NCI-H526 (cell line): ENCODE measurements at regions not wholly inside any gene's neighbourhood (a gene's known extent, or its start where the extent isn't known, plus 50 kb on each side); places are given as distances from the start of the nearest gene placed in this dataset.
A peak's percentile ranks its signal among the peaks of the same experiment; 100 is the strongest.
"Not testable (repeated sequence)": the region's sequence is repeated elsewhere in the genome, so short reads cannot be mapped to it uniquely, and the experiment has no call there.

Experiments used
- DNase-seq, 2 experiments: peaks; one replicate each; lab custom pipeline; 2025; lab: John Stamatoyannopoulos, UW

DNA sequence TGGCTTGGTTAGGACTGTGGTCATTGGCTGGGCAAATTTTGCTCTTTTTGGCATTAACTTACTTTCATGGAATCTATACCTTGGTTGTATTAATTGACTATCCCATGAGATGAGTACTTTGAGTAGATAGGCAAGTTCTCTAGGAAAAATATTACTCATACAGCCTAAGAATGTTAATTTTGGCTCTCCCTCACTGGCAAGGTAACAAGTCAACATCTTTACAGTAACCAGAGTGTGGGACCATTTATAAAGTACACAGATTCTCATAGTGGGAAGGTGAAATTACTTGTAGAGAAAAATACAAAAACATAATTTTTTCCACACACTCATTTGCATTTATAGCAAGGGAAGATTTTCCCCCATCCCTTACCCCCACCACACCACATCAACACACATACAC is 154.6 kb upstream of the ZNF608 start:
- no peak for DNase-seq

DNA sequence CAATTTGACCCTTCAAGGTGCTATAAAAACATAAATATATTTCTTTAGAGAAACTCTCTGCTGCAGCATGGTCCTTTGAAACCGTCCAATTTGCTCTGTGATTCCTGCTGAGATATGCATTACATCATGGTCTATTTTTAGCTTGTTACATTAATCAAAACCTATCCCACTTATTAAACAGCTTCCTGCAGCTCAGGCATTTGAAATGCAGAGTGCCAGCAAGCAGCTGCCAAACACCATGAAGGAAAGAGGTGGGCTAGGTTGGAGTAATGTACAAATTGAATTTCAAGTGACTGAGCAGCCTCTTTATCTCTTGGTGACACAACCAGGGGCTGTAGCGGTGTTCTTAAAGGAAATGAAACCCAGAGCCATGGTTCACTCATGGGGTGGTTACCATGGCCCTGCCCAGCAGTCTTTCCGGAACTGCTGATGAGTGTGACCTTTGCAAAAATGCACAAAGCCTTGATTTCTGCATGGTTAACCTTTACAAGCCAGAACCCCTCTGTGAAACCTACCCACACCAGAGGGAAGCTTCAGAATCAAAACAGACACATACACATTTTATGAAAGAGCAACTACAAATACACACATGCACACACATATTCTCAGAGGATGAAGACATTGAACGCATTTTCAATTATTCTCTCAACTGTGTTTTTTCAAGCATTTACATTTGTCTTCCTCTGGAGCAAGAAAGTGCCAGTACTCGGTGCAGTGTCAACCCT is 155.8 kb upstream of the ZNF608 start:
- no peak for DNase-seq

DNA sequence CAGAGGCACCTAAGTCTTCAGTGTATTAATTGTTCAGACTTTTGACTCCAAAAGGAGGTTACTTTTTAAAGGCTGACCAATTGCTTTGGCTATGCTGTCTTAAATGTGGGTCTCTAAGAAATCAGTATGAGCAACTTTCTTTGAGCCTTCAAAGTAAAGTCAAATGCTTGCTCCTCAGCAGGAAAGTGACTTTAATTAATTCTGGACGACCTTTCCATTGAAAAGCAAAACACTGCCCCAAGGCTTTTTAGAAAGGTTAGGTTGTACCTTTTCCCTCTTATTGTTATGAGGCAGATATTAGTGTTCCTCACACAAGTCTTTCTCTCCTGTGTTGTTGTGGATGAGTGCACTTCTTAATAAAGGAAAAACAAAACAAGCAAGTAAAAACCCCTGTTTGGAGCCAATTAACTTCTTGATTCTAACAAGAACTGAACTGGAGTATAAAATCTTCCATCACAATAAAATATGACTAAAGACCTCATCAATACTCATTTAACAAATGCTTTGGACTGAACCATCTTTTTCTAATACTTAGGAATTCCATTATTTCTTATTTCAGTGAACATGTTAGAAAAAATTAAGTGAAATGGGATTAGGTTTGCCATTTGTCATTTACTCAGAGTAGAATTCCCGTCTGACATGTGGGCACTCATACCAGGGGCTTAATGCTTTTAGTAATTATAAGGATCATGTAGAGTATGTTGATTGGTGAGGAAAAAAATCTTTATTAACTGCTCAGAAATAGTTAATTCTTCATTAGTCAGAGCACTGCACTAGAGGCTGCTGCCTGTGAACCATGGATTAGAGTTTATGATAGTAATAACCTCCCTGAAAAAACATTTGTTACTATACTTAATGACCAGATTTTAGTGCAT is 159.1 kb upstream of the ZNF608 start:
- no peak for DNase-seq

DNA sequence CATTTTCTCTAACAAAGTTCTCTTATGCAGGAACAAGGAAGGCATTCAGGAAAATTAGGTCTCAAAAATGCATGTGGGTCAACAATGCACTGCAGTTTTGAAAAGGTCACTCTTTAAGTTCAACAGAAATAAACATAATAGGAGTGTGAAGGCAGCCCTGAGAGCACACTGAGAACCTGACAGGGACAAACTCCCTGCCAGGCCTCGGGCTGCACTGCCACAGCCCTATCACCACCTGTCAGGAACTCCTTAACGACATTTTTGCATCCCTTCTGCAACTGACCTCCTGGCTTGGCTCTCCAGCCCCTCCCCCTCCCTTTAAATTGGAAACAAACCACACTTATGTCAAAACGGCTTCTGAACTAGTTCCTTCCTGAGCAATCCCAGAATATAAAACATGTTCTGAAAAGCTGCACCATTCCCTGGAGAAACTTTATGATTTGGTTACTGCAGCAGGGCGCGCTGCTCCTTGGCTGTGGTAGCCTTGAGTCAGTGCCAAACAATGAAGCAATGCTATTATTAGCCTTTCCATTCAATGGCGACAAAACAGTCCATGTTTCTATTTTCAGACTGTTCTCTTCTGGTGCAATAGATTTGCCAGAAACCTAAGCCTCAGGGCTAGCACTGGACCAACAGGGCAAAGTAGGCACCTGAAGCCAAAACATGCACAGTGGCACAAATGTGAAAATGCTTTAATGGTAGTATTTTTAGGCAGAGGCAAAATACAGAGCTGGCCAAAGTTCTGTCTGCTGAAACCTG is 160.1 kb upstream of the ZNF608 start:
- peak in 1 of 2 experiments; percentile 54 for DNase-seq

DNA sequence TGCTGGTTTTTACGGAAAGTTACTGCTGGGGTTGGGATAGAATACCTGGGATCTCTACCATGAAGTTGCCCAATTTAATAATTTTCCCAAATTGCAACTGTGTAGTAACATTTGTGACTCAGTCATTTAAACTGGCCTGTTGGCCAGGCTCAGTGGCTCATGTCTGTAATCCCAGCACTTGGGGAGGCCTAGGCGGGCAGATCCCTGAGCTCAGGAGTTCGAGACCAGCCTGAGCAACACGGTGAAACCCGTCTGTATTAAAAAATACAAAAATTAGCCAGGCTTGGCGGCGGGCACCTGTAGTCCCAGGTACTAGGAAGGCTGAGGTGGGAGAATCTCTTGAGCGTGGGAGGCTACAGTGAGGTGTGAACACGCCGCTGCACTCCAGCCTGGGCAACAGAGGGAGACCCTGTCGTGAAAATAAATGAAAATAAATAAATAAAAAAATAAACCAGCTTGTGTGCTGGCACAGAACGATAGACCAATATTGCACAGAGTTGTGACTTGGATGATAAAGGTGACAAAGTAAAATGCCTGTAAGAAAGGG is 160.7 kb upstream of the ZNF608 start:
- no peak for DNase-seq

DNA sequence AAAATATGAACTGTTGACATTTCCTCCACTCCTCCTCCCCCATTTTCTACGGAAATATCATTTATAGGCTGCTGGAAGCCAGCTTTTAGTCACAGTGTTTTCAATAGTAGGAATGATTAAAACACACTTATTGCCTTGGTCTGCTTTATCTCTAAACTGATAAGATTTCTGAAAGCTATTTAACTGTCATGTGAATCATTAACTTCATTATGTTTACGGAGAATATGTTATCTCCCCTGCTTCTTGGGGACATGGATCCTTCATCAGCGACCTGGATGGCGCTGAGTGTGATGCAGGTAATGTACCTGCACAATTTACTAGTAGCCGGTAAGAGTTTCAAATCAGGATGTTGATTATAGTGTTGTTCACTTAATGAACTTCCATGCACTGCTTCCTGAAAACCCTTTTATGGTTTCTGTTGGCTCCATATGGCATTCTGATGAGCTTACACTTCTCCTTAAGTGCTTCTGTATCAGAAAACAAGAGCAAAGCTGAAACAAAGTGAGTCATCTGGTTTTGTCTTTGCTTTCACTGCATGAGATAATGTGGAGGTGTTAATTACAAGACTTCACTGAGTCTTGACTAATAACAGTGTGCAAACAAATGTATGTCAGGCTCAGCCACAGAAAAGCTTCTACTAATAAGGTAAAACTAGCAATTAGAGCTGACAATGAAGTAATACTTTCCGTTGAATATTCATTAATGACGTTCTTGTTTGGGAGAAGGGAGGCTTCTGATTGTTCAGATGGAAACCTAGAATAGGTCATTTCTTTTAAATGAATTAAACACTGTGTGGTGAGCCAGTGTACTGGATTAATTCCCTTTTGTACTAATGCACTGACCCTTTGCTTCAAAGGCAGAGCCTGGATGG is 162.4 kb upstream of the ZNF608 start:
- no peak for DNase-seq

DNA sequence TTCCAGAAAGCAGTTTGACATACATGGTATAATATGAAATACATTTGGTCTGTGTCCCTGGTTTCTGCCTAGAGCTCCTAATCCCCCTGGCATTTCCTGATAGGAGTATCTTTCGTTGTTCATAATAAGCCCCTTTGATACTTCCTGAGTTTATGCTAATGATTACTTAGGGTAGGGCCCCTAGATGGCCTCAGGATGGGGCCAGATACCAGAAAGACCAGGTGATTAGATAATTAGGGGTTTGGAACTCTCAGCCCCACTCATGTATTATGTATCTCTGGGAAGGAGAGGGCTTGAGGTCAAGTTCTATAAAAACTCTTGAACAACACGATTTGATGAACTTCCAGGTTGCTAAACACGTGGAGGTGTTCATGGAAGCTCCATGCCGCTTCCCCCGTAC is 163.3 kb upstream of the ZNF608 start:
- no peak for DNase-seq

DNA sequence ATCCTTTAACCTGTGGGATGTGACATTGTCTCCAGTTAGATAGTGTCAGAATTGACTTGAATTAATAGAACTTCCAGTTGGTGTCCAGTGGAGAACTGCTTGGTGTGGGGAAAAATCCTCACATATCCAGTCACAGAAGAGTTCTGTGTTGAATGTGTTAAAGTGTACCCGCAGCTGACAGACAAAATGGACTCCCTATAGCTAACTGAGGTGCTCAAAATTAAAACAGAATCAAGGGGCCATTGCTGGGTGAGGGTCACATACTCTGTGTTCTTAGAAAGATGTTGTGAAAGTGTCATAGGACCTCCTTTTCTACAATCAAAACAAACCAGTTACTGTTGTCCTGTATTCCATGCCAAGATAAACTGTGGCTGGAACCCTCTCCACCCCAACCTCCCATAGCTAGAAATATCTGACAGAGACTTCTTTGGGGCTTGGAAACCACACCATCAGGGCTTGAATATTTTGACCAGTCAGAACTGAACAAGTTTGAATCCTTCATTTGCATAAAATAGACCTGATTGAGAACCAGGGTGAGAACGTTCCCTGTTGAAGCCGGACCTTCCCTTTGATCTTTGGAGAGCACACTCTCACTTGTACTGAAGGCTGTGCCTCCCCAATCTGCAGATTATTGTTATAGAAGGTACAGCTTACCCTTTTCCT is 164.0 kb upstream of the ZNF608 start:
- DNase-seq: no peak

DNA sequence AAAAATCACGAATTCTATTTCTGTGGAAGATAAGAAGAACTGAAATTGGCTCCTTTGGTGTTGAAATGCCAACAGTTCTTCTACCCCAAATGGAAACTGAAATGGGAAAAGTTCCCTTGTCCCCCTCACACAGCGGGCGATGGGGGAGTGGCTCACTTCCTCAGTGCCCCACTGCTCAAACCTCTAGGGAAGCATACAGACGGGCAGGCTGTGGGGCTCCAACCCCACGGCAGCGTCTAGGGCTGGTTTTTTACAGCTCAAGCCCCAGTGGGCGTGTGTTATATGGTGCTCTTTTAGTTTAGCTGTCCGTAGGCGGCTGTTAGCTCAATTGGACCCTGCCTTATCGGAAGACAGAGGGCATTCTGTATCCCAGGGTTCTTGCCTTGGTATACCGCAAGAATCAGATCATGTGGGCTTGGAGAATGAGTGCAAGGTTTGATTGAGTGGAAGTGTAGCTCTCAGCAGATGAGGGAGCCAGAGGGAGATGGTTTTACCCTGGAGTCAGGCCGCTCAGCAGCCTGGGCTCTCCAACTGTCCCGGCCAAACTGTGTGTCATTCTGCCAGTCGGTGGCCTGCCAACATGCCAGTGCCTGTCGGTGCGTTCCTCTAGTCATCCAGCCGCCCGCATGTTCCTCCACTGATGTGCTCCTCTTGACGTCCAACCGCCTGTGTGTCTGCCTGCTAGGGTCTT is 166.3 kb upstream of the ZNF608 start:
- DNase-seq: no peak

DNA sequence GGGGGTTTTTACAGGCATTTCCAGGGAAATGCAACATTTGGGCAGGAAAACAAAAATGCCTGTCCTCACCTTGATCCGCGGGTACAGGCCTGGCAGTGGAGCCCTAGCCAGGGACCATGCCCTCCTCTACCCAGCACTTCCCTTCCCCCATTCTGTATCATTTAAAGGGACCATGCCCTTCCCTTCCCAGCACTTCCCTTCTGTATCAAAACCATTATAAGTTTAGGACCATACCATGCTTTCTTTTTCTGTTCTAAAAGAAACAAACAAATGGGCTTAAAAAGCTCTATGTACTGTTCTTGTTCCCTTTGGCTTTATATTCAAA is 166.9 kb upstream of the ZNF608 start:
- no peak for DNase-seq

DNA sequence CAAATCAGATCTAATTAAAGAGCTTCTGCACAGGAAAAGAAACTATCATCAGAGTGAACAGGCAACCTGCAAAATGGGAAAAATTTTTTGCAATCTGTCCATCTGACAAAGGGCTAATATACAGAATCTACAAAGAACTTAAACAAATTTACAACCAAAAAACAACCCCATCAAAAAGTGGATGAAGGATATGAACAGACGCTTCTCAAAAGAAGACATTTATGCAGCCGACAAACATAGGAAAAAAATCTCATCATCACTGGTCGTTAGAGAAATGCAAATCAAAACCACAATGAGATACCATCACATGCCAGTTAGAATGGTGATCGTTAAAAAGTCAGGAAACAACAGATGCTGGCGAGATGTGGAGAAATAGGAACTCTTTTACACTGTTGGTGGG is 169.9 kb upstream of the ZNF608 start:
- DNase-seq: not testable (repeated sequence)

DNA sequence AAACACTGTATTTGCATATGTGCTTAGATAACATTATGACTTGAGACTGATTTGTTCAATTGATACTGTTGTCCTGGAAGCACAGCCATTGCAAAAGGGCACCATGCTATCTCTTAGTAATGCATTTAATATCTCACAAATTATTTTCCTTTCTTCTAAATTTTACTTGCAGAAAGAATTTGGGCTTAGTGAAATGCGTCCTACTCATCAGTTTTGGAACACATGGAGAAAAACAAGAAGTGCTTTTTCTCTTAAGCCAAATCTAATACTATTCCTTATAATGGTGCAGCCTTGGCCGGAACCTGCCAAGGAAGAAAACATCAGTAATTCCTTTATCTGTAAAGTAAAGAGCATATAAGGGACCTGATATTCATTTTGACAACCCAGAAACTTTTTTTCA is 172.2 kb upstream of the ZNF608 start:
- DNase-seq: no peak

DNA sequence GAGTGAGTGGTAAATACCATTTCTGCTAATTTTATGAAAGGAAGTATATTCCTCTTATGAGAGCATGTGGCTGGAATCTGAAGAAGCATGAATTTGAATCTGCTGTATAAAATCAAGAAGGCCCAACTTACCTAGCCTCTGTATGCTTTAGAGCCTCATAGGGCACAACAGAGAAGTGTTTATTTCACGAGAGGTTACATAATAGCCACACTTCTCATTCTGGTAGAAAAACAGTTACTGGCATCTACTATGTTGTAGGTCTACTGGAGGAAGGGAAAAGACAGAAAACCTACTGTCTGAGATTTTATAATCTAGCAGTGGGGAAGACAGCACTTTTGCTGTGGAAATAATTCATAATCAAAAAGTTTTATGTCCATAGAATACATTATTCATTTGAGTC is 172.6 kb upstream of the ZNF608 start:
- DNase-seq: no peak

DNA sequence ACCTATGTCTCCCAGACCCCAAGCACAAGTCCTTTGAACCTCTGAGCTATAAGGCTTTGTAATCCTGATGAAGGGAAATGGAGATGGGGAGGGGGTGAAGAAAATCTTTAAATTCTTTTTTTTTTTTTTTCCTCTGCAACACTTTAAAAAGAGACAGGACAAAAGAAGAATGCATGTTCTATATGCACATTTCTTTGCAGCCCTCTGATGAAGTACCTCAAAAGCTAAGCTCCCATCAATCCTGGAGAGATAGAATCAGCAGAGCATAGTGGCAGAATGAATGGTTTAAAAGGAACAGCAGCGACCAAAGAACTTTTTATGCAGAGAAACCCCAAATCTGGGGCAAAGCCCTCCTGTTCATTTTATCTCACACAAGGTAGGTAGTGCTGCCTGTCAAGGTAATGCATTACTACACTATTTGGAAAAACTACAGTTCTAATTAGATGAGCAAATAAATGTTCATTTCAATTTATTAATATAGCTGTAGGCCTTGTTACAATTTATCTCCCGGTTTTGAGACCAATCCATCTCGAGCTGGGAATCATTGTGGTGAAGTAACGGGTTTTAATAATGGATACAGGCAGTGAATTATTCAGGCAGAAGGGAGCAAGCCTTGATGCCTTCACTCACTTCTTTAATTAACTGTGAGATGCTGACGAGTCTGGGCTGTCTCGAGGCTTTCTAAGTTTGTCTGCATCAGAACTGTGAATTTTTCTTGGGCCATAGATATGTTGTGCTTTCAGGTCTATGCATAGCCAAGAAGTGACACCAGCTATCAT is 173.5 kb upstream of the ZNF608 start:
- no peak for DNase-seq

DNA sequence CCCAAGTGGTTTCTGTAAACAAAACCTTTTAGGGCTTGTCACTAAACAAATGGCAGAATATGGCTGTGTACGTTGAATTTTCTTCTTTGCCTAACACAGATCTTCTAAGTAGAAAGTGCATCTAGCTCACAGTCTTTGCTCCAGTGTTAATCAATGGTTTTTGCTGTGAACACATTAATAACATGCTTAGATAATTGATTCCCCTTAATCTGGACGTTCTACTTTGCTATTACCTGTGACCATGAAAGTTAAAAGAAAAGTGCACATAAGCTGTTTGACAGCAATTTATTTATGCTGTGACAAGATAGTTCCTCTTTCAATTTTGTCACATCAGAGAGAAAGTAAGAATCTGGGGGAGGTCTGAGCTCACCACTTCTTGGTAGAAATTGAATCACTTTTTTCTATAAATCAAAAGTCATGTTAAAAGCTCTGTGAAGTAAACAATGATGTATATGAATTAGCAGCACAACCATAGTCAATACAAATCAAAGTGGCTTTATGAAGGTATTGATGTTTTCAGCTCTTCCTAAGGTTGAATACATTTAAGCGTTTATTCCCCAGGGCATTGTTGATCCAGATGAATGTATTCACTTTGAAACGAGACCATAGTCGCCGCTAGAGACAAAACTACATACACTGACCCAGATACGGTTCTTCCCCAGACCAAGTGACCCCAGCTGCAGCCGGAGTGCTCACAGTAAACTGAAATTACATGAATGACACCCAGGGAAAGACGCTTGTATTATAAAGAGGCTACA is 174.6 kb upstream of the ZNF608 start:
- DNase-seq: no peak

DNA sequence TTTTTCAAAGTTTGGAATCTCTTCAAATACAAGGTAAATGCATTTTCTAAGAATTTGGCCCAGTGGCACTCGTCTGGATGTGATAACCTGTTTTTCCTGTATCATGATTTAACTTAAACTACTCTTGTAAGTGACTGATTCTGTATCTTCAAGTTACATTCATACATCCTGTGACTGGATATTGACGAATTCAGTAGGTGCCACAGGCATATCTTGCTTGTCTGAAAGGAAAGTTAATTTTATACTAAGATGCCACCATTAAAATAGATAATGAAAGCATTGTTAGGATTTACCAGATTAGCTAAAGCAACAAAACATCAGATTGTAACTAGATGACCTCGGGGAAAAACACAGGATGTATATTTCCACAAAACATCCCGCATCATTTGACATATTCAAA is 175.3 kb upstream of the ZNF608 start:
- no peak for DNase-seq

DNA sequence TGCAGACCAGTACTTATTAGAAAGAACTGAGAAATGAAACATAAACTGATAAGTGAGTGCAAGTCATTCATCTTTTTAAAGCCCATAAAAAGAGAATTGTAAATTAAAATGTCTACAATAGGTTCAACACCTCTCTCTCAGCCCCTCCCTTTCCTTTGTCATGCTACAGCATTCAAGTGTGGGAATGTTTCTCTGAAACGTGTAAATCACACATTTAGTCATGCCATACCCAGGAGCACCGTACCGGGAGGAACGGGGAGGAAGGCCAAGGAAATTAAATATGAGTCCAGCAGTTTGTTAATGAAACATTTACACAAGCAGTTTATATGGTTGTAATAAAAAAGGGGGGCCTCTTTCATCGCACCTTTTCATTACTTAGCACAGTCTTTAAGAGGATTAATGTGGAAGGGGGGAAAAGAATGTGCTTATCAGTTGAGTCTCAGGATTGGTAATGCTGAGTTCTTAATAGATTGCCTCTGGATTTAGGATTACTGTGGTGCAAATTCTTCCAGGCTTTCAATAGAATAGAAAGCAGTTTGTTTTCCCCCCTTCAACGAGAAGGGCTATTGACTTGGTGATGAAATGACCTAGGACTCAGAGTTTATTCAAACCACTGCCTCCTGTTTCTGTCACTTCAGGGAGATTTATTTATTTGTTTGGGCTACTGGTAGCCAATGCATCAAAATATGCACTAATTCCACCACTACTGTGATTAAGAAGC is 176.0 kb upstream of the ZNF608 start:
- no peak for DNase-seq

DNA sequence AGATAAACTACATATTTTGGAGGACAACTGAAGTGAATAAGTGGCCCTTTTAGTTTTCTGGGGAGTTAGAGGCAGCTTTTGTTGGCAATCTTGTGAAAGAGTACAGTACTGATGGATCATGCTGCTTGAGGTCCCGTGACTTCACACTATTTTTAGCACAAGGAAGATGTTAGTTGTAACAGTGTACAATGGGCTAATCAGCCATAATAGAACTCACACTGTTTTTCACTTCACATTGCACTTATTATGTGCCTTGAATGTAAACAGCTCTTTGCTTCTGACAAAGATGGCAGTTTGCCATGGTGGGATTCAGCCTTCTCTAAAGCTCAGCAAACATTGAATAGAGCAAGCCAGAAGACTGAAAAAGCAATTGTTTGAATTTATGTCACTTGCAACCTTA is 176.7 kb upstream of the ZNF608 start:
- DNase-seq: no peak
